ENCODE measurements at regions not wholly inside any gene's neighbourhood (a gene's known extent, or its start where the extent isn't known, plus 50 kb on each side); places are given as distances from the start of the nearest gene placed in this dataset.

GRCh38 chr13:72437458-72437857 is 290.0 kb downstream of the MZT1 start:
- peak; percentile 42 for DNase-seq

DNA sequence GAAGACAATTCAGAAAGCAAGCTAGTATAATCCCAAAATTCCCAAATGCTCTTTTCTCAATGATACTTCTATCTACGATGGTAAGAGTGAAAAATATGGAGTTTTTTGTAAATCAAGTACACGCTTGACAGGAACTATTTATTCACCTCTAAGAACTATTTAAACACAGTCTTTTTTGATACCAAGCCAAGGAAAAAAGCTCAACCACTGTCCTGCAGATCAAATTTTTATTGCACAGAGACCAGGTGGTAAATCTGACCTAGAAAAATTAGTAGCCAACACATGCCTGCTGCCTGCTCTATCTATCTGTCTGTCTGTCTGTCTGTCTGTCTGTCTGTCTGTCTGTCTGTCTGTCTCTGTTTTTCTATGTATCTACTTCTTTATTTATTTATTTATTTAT is 292.2 kb downstream of the MZT1 start:
- no peak for DNase-seq

GRCh38 chr13:72431981-72432682 is 295.3 kb downstream of the MZT1 start:
- DNase-seq: peak; percentile 5

- DNase-seq: no peak
Observed at GRCh38 chr13:72430923-72431322, 296.5 kb downstream of the MZT1 start.

DNA sequence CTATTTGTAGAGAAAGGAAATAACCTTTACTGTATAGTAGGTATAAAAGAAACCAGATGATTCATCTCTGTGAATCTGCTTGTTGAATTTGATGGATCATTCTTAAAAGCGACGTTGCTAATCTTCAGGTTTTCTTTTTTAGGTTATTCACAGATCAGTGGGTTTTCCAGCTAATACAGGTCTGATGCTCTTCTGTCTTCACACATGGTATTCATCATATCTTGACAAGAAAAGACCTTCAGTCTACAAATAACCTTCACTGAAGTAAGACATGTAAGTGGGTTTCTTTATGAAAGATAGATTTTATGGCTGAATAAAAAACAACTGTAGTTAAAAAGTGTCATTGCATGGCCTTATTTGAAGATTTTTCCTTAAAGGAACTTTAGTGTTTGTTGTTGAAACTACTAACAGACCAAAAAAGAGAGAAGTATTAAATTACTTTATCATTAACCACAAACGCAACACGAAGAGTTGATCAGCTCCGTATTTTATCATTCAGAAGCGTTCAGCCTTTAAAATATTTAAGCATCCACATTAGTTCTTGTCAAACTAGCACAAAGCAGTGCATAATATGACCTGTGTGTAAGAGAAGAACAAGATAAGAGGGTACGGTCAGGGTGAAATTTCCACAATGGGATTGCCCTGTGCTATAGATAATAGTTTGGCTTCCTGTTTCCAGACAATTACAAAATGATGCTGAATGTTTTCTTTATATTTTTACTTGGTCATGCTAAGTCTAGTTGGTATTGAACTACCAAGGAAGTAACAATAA is 299.5 kb downstream of the MZT1 start:
- peak; percentile 43 for DNase-seq

GRCh38 chr13:72424059-72424458 is 303.4 kb downstream of the MZT1 start:
- DNase-seq: no peak

GRCh38 chr13:72415817-72416216 is 311.6 kb downstream of the MZT1 start:
- no peak for DNase-seq

DNA sequence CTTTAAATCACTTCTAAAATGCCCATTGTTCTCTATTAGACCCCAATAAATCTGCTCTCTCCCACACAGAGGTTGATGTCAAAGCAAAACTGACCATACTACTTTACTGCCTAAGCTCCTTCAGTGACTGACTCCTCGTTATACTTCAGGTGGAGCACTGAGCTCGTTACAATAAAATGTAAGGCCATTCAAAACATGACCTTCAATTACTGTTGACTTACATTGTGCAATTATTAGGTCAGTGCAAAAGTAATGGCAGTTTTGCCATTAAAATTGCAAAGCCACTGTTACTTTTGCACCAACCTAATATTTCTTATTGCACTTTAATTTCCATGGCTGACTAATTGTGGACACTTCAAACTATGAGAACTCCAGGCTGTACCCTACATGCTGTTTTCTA is 314.9 kb downstream of the MZT1 start:
- no peak for DNase-seq

- no peak for DNase-seq
Observed at GRCh38 chr13:72405441-72405840, 322.0 kb downstream of the MZT1 start.

DNA sequence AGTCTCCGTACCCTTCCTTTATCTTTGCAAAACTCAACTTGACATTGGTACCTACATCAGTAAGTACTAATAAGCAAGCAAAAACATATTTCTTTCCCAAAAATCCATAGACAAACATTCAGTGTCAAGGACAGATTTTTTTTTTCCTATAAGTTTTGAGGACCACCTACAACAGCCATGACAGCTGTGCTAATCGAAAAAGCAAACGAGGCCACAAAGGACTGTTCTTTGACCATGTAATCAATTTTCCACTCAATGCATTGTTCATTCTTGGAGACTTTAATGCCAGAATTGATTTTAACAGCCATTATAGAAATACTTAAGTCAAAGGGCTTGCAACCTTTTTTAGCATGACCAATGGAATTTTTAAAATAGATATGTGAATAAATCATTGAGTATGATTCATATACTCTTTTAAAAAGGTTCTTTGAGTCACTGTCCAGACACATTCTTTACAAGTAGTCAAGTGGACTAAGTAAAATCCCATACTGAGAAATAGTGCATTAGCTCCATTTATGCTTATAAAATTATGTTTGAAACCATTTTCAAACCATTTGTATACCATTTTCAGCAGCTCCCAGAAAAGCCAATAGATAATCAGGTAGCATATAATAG is 323.9 kb downstream of the MZT1 start:
- DNase-seq: no peak

GRCh38 chr13:72400856-72401255 is 326.6 kb downstream of the MZT1 start:
- DNase-seq: no peak

DNA sequence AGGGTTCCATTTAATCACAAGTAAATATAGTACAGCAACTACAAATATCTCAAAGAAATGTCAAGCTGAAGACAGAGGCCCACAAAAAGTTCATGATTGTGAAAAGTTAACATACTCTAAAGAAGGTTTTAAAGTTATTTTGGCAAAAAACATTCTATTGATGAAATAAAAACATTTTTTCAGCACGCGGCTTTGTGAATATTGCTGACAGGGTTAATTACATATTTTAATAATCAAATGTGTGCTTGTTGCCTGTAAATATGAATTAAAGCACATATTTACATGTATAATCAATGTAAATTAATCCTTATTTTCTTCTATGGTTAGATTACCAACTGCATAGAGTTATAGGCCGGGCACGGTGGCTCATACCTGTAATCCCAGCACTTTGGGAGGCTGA is 328.1 kb downstream of the MZT1 start:
- no peak for DNase-seq

GRCh38 chr13:72397265-72397664 is 330.2 kb downstream of the MZT1 start:
- no peak for DNase-seq

GRCh38 chr13:72390909-72391308 is 336.5 kb downstream of the MZT1 start:
- no peak for DNase-seq

- DNase-seq: no peak
Observed at GRCh38 chr13:72386138-72386684, 341.2 kb downstream of the MZT1 start.

GRCh38 chr13:72384879-72385278 is 342.6 kb downstream of the MZT1 start:
- DNase-seq: peak; percentile 77

DNA sequence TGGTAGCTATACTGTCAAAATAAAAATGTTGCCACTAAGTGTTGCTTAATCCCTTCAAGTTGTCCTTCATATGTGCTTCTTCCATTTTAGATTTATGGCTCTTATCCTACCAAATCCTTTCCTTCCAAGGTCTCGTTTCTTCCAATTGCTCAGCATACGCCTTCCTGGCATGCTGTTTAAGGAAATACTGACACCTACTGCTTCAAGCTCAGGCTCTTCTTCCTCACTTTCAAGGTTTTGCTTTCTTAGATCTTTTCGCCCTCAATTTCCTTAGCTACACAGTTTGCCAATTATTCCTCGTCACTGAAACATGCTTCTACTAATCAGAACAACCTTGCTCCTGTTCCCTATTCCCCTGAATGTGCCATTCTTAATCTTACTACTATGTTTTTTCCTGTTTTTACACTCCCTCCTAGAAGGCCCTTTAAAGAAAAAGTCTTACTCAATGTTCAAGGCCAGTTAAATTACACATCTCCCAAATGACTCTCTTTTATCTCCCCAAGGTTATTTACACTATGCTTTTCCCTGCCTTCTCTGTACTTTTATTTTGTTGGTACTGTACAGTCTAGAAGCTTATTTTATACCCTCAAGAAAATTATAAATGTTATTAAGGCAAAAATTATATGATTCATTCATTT is 343.1 kb downstream of the MZT1 start:
- peak; percentile 23 for DNase-seq

GRCh38 chr13:72383646-72384045 is 343.8 kb downstream of the MZT1 start:
- DNase-seq: peak; percentile 56

GRCh38 chr13:72379581-72379980 is 347.8 kb downstream of the MZT1 start:
- no peak for DNase-seq

DNA sequence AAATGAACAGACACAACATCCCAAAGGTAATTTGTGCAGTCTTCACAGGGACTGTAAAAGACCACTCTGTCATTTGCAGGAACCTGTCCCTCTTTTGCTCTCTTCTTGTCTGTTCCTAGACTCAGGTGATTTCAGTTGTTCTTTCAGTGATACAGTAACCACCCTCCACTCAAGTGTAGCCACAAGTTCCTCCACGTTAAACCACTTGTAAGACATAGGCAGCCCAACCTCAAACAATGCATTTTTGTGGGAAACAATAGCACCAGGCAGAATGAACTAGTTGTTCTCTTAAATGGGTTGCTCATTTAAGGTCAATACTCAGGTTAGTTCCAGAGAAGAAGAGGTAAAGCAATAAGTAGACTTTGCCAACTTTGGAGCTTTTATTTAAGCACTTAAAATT is 359.4 kb downstream of the MZT1 start:
- no peak for DNase-seq

DNA sequence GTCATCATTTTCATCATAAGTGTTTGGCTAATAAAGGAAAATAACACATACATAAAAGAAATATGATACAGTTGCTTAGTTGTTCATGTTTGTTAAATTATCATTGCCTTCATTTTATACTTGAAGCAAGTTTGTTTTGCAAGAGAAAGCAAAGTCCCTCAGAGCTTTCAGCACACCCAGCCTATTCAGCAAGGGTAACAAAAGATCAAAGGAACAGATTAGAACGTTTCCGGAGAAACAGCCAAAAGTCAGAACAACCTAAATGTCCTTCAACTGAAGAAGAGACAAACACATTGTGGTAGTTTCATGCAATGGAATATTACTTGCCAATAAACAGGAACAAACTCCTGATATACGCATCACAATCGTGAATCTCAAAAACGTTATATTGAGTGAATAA is 380.7 kb downstream of the MZT1 start:
- no peak for DNase-seq

- DNase-seq: no peak
Observed at GRCh38 chr13:72342364-72342763, 385.1 kb downstream of the MZT1 start.

DNA sequence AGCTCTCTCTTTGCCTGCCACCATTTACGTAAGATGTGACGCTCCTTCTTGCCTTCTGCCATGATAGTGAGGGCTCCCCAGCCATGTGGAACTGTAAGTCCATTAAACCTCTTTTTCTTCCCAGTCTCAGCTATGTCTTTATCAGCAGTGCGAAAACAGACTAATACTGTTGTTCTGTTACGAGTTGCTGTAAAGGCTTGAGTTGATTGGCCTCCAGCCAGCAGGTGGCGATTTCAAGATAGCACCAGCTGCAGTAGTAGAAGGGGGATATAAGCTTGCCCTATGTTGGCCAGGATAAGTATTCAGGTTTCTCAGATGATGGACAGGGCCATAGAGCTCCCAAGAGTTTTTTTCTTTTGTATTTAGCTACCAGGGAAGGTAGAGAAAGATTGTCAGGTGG is 385.5 kb downstream of the MZT1 start:
- no peak for DNase-seq
